SK-N-MC (cell line): ENCODE measurements at regions not wholly inside any gene's neighbourhood (a gene's known extent, or its start where the extent isn't known, plus 50 kb on each side); places are given as distances from the start of the nearest gene placed in this dataset.

Experiments
- EZH2 ChIP-seq: fragments of 200-600 bp; sonication (generic); IDR thresholded peaks from one replicate; pipeline ENCODE4 v1.6.1; 2017; ENCODE audit warnings: antibody characterized with exemption
- POLR2AphosphoS5 ChIP-seq: IDR thresholded peaks from 2 replicates; pipeline ENCODE4 v1.6.1; 2012; ENCODE audit warnings: mild to moderate bottlenecking, low read depth, low read length, borderline replicate concordance

DNA sequence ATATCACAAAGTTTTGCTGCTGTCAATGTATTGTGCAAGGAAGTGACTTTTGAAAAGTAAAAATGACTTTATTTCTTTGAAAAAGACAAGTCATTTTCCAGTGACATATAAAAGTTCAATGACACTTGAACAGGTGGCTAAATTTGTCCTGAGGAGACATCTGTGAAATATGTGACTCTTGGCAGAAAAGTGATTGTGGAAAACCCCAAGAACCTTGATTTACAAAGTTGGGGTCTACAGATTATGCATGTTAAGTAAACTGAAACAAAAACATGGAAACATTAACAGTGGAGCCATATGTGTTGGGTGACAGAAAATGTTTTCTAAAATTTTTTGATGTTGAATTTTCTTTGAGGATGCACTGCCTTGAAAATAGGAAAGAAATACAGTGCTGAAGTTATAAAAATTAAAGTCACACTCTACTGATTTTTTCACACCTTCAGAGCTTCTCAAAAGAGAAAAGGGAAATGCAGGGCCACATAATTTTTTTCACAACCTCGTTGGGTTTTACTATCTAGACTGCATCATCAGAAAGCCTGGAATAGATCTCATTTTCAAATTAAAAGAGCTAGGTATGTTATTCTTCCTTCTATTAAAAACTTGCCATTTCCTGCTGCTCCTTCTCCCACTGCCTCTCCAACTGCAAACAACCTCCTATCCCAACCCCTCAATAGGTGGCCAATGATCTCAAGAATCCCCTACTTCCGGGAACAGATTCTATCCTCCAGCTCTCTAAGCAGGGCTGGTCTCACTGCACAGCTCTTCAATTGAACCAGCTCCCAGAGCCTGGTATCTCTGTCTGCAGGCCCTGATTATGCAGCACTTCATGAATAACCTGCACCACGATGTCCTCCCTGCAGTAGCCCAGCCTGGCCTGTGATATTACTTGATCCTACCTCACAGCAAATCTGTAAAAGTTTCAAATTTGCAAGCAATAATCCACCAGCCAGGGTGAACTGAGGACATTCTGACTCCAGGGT lies 570.8 kb upstream of the CPEB2 start:
- TF ChIP-seq POLR2AphosphoS5: no peak
- TF ChIP-seq EZH2: no peak
